ENCODE measurements at regions not wholly inside any gene's neighbourhood (a gene's known extent, or its start where the extent isn't known, plus 50 kb on each side); places are given as distances from the start of the nearest gene placed in this dataset.

DNA sequence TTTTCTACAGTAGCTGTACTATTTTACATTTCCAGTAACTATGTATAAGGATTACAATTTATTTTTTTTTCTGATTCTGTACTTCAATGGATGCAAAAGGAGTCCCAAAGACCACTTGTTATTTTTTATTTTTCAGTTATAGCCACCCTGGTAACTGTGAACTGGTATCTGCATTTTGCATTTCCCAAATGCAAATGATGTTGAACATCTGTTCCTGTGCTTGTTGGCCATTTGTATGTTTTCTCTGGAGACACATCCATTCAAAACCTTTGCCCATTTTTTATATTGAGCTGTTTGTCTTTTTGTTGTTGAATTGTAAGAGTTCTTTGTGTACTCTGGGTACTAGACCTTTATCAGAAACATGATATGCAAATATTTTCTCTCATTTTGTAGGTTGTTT is 485.6 kb downstream of the LRIG3 start:
- Histone ChIP-seq H4K20me1 (no peaks in the 10 kb centered on the region), H3K9me3 (replicated peaks in 1 of 11) (no peaks in the 10 kb centered on the region), H3K36me3 (no peaks in the 10 kb centered on the region), H3K4me2 (no peak overlapping the region), H3K27me3 (no peaks in the 10 kb centered on the region), H3K4me1 (no peaks in the 10 kb centered on the region), H3K4me3 (no peak overlapping the region), H3K27ac (no peak overlapping the region), H3K9ac (no peak overlapping the region)
- no peak for TF ChIP-seq Cebpa-rat (IDR thresholded peaks at IDR 0.05)

GRCh38 chr12:58435647-58436046 is 484.7 kb downstream of the LRIG3 start:
- H3K36me3 ChIP-seq: no peaks in the 10 kb centered on the region
- no peaks in the 10 kb centered on the region for H3K4me1 ChIP-seq
- no peaks in the 10 kb centered on the region for H3K9me3 ChIP-seq (replicated peaks in 1 of 11)
- H3K9ac ChIP-seq: no peak overlapping the region
- H4K20me1 ChIP-seq: no peaks in the 10 kb centered on the region
- no peak for TF ChIP-seq Cebpa-rat (IDR thresholded peaks at IDR 0.05)
- no peaks in the 10 kb centered on the region for H3K27me3 ChIP-seq
- no peak overlapping the region for H3K4me2 ChIP-seq
- H3K4me3 ChIP-seq: no peak overlapping the region
- no peak overlapping the region for H3K27ac ChIP-seq

GRCh38 chr12:58441483-58441882 is 478.8 kb downstream of the LRIG3 start:
- no peaks in the 10 kb centered on the region for H3K9me3 ChIP-seq (replicated peaks in 1 of 11)
- no peak overlapping the region for H3K27ac ChIP-seq
- no peaks in the 10 kb centered on the region for H3K27me3 ChIP-seq
- H3K4me3 ChIP-seq: no peak overlapping the region
- no peak for TF ChIP-seq Cebpa-rat (IDR thresholded peaks at IDR 0.05)
- H3K4me1 ChIP-seq: no peaks in the 10 kb centered on the region
- no peak overlapping the region for H3K9ac ChIP-seq
- H3K4me2 ChIP-seq: no peak overlapping the region
- no peaks in the 10 kb centered on the region for H3K36me3 ChIP-seq
- no peaks in the 10 kb centered on the region for H4K20me1 ChIP-seq

GRCh38 chr12:58443273-58443980 is 476.9 kb downstream of the LRIG3 start:
- no peaks in the 10 kb centered on the region for H4K20me1 ChIP-seq
- no peak overlapping the region for H3K4me3 ChIP-seq
- H3K9ac ChIP-seq: no peak overlapping the region
- no peak overlapping the region for H3K27ac ChIP-seq
- no peaks in the 10 kb centered on the region for H3K9me3 ChIP-seq (replicated peaks in 1 of 11)
- no peak overlapping the region for H3K4me2 ChIP-seq
- H3K36me3 ChIP-seq: no peaks in the 10 kb centered on the region
- H3K4me1 ChIP-seq: no peaks in the 10 kb centered on the region
- H3K27me3 ChIP-seq: no peaks in the 10 kb centered on the region
- no peak for TF ChIP-seq Cebpa-rat (IDR thresholded peaks at IDR 0.05)

DNA sequence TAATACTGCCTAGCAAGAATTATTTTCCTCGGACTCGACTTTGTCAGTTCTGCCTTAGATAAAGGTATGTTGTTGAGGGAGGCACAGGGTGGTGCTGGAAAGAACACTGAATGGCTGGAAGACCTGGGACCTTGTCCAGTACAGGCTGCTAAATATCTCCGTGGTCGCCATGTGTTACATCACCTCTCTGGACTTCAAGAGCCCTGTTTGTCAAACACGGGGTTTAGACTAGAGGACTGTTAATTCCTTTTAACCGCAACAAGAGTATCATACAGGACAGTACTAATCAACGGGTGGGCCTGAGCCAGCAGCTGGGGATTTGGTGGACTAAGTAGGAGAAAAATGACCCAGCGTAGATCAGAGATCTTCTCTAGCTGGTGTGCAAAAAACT is 476.3 kb downstream of the LRIG3 start:
- no peaks in the 10 kb centered on the region for H3K36me3 ChIP-seq
- H3K4me2 ChIP-seq: no peak overlapping the region
- H3K27ac ChIP-seq: no peak overlapping the region
- H3K9me3 ChIP-seq (replicated peaks in 1 of 11): no peaks in the 10 kb centered on the region
- H3K9ac ChIP-seq: no peak overlapping the region
- no peaks in the 10 kb centered on the region for H3K4me1 ChIP-seq
- no peak overlapping the region for H3K4me3 ChIP-seq
- no peaks in the 10 kb centered on the region for H3K27me3 ChIP-seq
- no peaks in the 10 kb centered on the region for H4K20me1 ChIP-seq
- TF ChIP-seq Cebpa-rat (IDR thresholded peaks at IDR 0.05): no peak

DNA sequence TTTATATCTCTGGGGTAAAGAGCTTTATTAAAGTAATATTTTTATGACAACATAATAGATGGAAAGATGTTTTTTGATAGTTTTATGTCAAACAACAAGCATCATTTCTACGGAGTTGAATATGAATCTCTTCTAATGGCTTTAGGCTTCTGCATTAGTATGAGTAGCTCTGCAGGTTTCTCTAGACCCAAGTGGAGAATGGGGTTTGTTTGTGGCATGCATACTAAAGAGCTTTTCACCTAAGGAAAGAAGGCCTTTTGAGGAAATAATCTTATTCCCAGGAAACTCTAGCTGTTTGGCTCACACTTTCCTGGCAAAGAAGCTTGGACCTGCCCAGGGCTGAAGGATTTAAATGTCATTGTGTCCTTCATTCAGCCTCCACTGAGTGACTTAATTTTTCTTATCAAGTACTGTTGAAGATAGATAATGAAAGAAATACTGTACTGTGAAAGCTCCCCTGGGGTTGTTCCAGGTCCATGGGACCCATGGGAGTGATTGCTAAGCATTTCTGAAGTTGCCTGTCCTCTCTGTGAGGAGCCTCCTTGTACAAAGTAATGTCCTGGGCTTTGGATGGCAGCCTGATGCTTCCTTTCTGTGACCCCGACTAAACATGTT is 469.3 kb downstream of the LRIG3 start:
- no peaks in the 10 kb centered on the region for H3K9me3 ChIP-seq (replicated peaks in 1 of 11)
- H3K27ac ChIP-seq: no peak overlapping the region
- H4K20me1 ChIP-seq: no peaks in the 10 kb centered on the region
- no peaks in the 10 kb centered on the region for H3K27me3 ChIP-seq
- H3K4me2 ChIP-seq: no peak overlapping the region
- H3K36me3 ChIP-seq: no peaks in the 10 kb centered on the region
- no peak overlapping the region for H3K4me3 ChIP-seq
- no peaks in the 10 kb centered on the region for H3K4me1 ChIP-seq
- no peak for TF ChIP-seq Cebpa-rat (IDR thresholded peaks at IDR 0.05)
- no peak overlapping the region for H3K9ac ChIP-seq

DNA sequence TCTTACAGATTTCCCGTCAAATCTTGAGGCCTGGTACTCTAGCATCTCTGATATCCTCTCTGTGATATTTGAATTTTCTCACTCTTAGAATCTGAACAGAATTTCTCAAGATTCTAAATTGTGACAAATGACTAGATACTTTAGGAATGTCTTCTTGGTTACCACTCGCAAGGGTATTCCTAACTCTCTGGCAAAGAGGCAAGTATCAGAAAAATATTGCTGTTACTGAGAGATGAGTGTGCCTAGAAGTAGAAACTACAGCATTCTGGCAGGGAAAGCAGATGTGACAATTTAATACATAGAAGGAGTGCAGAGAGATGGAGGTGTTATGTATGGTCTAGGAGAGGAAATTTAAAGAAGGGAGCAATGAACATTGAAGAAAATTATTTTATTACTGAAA is 467.8 kb downstream of the LRIG3 start:
- Histone ChIP-seq H3K4me2 (no peak overlapping the region), H3K4me1 (no peaks in the 10 kb centered on the region), H4K20me1 (no peaks in the 10 kb centered on the region), H3K27me3 (no peaks in the 10 kb centered on the region), H3K9me3 (replicated peaks in 1 of 11) (no peaks in the 10 kb centered on the region), H3K36me3 (no peaks in the 10 kb centered on the region), H3K27ac (no peak overlapping the region), H3K4me3 (no peak overlapping the region), H3K9ac (no peak overlapping the region)
- TF ChIP-seq Cebpa-rat (IDR thresholded peaks at IDR 0.05): no peak

DNA sequence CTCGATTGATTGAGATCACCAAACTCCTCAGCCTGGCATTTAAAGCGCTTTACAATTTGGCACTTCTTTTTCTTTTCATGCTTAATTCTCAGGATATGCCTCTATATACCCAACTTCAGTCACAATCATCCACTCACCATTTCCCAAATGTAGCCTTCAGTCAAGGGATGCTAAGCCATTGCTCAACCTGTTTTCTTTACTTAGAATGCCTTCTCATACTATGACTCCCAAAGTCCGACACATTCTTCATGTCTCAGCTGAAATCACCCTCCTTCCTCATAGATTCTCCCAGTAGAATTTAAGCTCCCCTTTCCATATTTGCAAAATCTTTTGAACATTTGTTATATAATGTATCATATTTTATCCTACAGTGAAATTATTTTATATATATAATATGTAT is 467.0 kb downstream of the LRIG3 start:
- no peak overlapping the region for H3K4me3 ChIP-seq
- H3K9ac ChIP-seq: no peak overlapping the region
- H4K20me1 ChIP-seq: no peaks in the 10 kb centered on the region
- no peak overlapping the region for H3K27ac ChIP-seq
- H3K27me3 ChIP-seq: no peaks in the 10 kb centered on the region
- no peaks in the 10 kb centered on the region for H3K4me1 ChIP-seq
- no peaks in the 10 kb centered on the region for H3K36me3 ChIP-seq
- no peaks in the 10 kb centered on the region for H3K9me3 ChIP-seq (replicated peaks in 1 of 11)
- H3K4me2 ChIP-seq: no peak overlapping the region
- no peak for TF ChIP-seq Cebpa-rat (IDR thresholded peaks at IDR 0.05)

DNA sequence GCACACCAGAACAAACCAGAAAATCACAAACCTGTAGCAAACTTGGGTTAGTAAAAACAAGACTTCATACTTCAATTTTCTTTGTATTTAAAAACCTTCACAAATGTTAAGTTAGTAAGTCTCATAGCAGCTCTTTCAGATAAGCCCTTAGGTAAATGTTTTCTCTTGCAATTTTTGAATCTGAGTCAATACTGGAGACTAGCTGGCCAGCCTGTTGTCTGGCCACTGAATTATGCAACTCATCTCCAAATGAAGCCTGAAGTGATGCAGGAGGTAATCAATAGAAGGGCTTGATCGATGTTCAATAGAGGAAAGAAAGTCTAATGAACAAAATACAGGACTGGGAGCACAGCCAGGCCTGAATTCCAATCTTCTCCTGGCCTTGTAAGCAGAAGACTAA is 465.2 kb downstream of the LRIG3 start:
- Histone ChIP-seq H3K9me3 (replicated peaks in 1 of 11) (no peaks in the 10 kb centered on the region), H3K27ac (no peak overlapping the region), H3K4me2 (no peak overlapping the region), H3K9ac (no peak overlapping the region), H3K4me1 (no peaks in the 10 kb centered on the region), H4K20me1 (no peaks in the 10 kb centered on the region), H3K4me3 (no peak overlapping the region), H3K36me3 (no peaks in the 10 kb centered on the region), H3K27me3 (no peaks in the 10 kb centered on the region)
- TF ChIP-seq Cebpa-rat (IDR thresholded peaks at IDR 0.05): no peak

- no peak overlapping the region for H3K4me3 ChIP-seq
- no peak overlapping the region for H3K4me2 ChIP-seq
- no peaks in the 10 kb centered on the region for H3K4me1 ChIP-seq
- H3K9ac ChIP-seq: no peak overlapping the region
- no peaks in the 10 kb centered on the region for H3K9me3 ChIP-seq (replicated peaks in 1 of 11)
- H3K27me3 ChIP-seq: no peaks in the 10 kb centered on the region
- H3K27ac ChIP-seq: no peak overlapping the region
- no peaks in the 10 kb centered on the region for H3K36me3 ChIP-seq
- no peak for TF ChIP-seq Cebpa-rat (IDR thresholded peaks at IDR 0.05)
- H4K20me1 ChIP-seq: no peaks in the 10 kb centered on the region
Observed at GRCh38 chr12:58458102-58458501, 462.2 kb downstream of the LRIG3 start.
